HG02938 (cell line): ENCODE measurements at regions not wholly inside any gene's neighbourhood (a gene's known extent, or its start where the extent isn't known, plus 50 kb on each side); places are given as distances from the start of the nearest gene placed in this dataset.
"Not testable (repeated sequence)": the region's sequence is repeated elsewhere in the genome, so short reads cannot be mapped to it uniquely, and the experiment has no call there.

ENCODE experiments used
- ATAC-seq: cut with Tn5 transposase; IDR thresholded peaks from one replicate; pipeline ENCODE4 v1.9.1; 2021; ENCODE audit warnings: mild to moderate bottlenecking, moderate library complexity; ENCODE audit not compliant: unreplicated experiment

GRCh38 chr16:33992513-33993177 is 533.2 kb downstream of the TP53TG3F start:
- ATAC-seq: not testable (repeated sequence)

- ATAC-seq: not testable (repeated sequence)
These were observed 534.8 kb downstream of the TP53TG3F start for GRCh38 chr16:33994207-33994606.

- ATAC-seq: not testable (repeated sequence)
These were observed 536.5 kb downstream of the TP53TG3F start for GRCh38 chr16:33995821-33996372.

GRCh38 chr16:34001184-34001583 is 541.8 kb downstream of the TP53TG3F start:
- ATAC-seq: not testable (repeated sequence)

- not testable (repeated sequence) for ATAC-seq
These were observed 542.5 kb downstream of the TP53TG3F start for GRCh38 chr16:34001961-34002360.

GRCh38 chr16:34014841-34015820 is 555.7 kb downstream of the TP53TG3F start:
- not testable (repeated sequence) for ATAC-seq

- ATAC-seq: not testable (repeated sequence)
These were observed 558.9 kb downstream of the TP53TG3F start for GRCh38 chr16:34018277-34018676.

- no peak for ATAC-seq
These were observed 591.4 kb downstream of the TP53TG3F start for GRCh38 chr16:34050787-34051320.

GRCh38 chr16:34054137-34054536 is 594.7 kb downstream of the TP53TG3F start:
- ATAC-seq: no peak

- no peak for ATAC-seq
These were observed 595.6 kb downstream of the TP53TG3F start for GRCh38 chr16:34054969-34055368.

GRCh38 chr16:34062620-34063253 is 603.3 kb downstream of the TP53TG3F start:
- ATAC-seq: peak; percentile 70

- not testable (repeated sequence) for ATAC-seq
These were observed 604.2 kb downstream of the TP53TG3F start for GRCh38 chr16:34063498-34064157.

GRCh38 chr16:34064602-34065001 is 605.2 kb downstream of the TP53TG3F start:
- ATAC-seq: not testable (repeated sequence)

- not testable (repeated sequence) for ATAC-seq
These were observed 610.3 kb downstream of the TP53TG3F start for GRCh38 chr16:34069731-34070130.

GRCh38 chr16:34078691-34079090 is 619.3 kb downstream of the TP53TG3F start:
- no peak for ATAC-seq

- not testable (repeated sequence) for ATAC-seq
These were observed 625.6 kb downstream of the TP53TG3F start for GRCh38 chr16:34085038-34085437.

- ATAC-seq: not testable (repeated sequence)
These were observed 635.6 kb downstream of the TP53TG3F start for GRCh38 chr16:34095006-34095405.

- not testable (repeated sequence) for ATAC-seq
These were observed 637.5 kb downstream of the TP53TG3F start for GRCh38 chr16:34096911-34097310.

GRCh38 chr16:34097326-34097725 is 637.9 kb downstream of the TP53TG3F start:
- not testable (repeated sequence) for ATAC-seq

GRCh38 chr16:34098033-34098432 is 638.6 kb downstream of the TP53TG3F start:
- not testable (repeated sequence) for ATAC-seq
